Prostate gland (tissue), 2 donors: ENCODE measurements at regions not wholly inside any gene's neighbourhood (a gene's known extent, or its start where the extent isn't known, plus 50 kb on each side); places are given as distances from the start of the nearest gene placed in this dataset.

Experiments
- CTCF ChIP-seq, 4 experiments: fragments of 200-600 bp in 2 of 4; fragments of 450-650 bp in 2 of 4; sonication (generic) in 2 of 4; IDR thresholded peaks; 1 replicate in 3 of 4; 2 replicates in 1 of 4; pipeline ENCODE4 v1.5.1; 2016 to 2019; ENCODE audit warnings: antibody characterized with exemption in 4 of 4, mild to moderate bottlenecking in 2 of 4, moderate library complexity in 2 of 4
- POLR2A ChIP-seq: fragments of 450-650 bp; IDR thresholded peaks from one replicate; pipeline ENCODE4 v1.6.1; 2016; ENCODE audit warnings: antibody characterized with exemption, mild to moderate bottlenecking
- POLR2AphosphoS5 ChIP-seq: sonication (generic); formaldehyde crosslinking; IDR thresholded peaks from one replicate; pipeline ENCODE4 v1.6.1; 2017; ENCODE audit warnings: antibody characterized with exemption

GRCh38 chr16:75789237-75789636 is 62.9 kb upstream of the CPHXL start:
- TF ChIP-seq CTCF (IDR thresholded peaks at IDR 0.05) (peak; percentile 61 to 80 (median 78)), POLR2A (no peak), POLR2AphosphoS5 (no peak)
